Germinal center (tissue), 1 donor: ENCODE measurements at regions not wholly inside any gene's neighbourhood (a gene's known extent, or its start where the extent isn't known, plus 50 kb on each side); places are given as distances from the start of the nearest gene placed in this dataset.

Experiments used
- DNase-seq: peaks from one replicate; pipeline ENCODE4 v3.0.0; 2012; ENCODE audit warnings: mixed read lengths, low spot score

GRCh38 chr4:32988165-32988811 lies 2268.1 kb downstream of the PCDH7 start:
- DNase-seq = no peak

GRCh38 chr4:32991663-32992062 lies 2271.5 kb downstream of the PCDH7 start:
- no peak for DNase-seq

GRCh38 chr4:32994981-32995881 lies 2275.1 kb downstream of the PCDH7 start:
- DNase-seq = no peak

- DNase-seq = no peak
Observed at GRCh38 chr4:33013282-33013681, 2293.1 kb downstream of the PCDH7 start.

GRCh38 chr4:33025236-33025635 lies 2305.1 kb downstream of the PCDH7 start:
- no peak for DNase-seq

GRCh38 chr4:33029976-33030375 lies 2309.8 kb downstream of the PCDH7 start:
- no peak for DNase-seq

- DNase-seq = no peak
Observed at GRCh38 chr4:33031328-33031727, 2311.2 kb downstream of the PCDH7 start.

GRCh38 chr4:33037464-33037863 lies 2317.3 kb downstream of the PCDH7 start:
- no peak for DNase-seq

- no peak for DNase-seq
Observed at GRCh38 chr4:33045334-33045733, 2325.2 kb downstream of the PCDH7 start.

GRCh38 chr4:33052241-33052640 lies 2332.1 kb downstream of the PCDH7 start:
- no peak for DNase-seq

GRCh38 chr4:33054161-33054560 lies 2334.0 kb downstream of the PCDH7 start:
- DNase-seq = no peak

GRCh38 chr4:33054656-33055196 lies 2334.6 kb downstream of the PCDH7 start:
- no peak for DNase-seq

GRCh38 chr4:33057736-33058135 lies 2337.6 kb downstream of the PCDH7 start:
- DNase-seq = no peak

- no peak for DNase-seq
Observed at GRCh38 chr4:33058998-33059397, 2338.8 kb downstream of the PCDH7 start.

- DNase-seq = no peak
Observed at GRCh38 chr4:33060674-33061542, 2340.7 kb downstream of the PCDH7 start.

- no peak for DNase-seq
Observed at GRCh38 chr4:33061727-33062126, 2341.6 kb downstream of the PCDH7 start.

- DNase-seq = no peak
Observed at GRCh38 chr4:33062155-33062806, 2342.1 kb downstream of the PCDH7 start.

GRCh38 chr4:33063241-33063640 lies 2343.1 kb downstream of the PCDH7 start:
- DNase-seq = no peak

- no peak for DNase-seq
Observed at GRCh38 chr4:33064238-33064637, 2344.1 kb downstream of the PCDH7 start.

- no peak for DNase-seq
Observed at GRCh38 chr4:33065749-33066148, 2345.6 kb downstream of the PCDH7 start.

- DNase-seq = no peak
Observed at GRCh38 chr4:33067221-33067620, 2347.1 kb downstream of the PCDH7 start.

- no peak for DNase-seq
Observed at GRCh38 chr4:33068539-33068938, 2348.4 kb downstream of the PCDH7 start.
